MG63 (cell line): ENCODE measurements at regions not wholly inside any gene's neighbourhood (a gene's known extent, or its start where the extent isn't known, plus 50 kb on each side); places are given as distances from the start of the nearest gene placed in this dataset.

Experiments used
- DNase-seq: peaks from one replicate; pipeline ENCODE4 v3.0.0-alpha.2; 2020
- H3K27me3 ChIP-seq: fragments of 250-450 bp; sonication (Bioruptor Pico); 2 replicates; pipeline ENCODE4 v1.5.1; 2020; ENCODE audit warnings: mild to moderate bottlenecking, moderate library complexity
- H3K36me3 ChIP-seq: fragments of 250-450 bp; sonication (Bioruptor Pico); 2 replicates; pipeline ENCODE4 v1.5.1; 2020; ENCODE audit warnings: mild to moderate bottlenecking, moderate library complexity
- H3K4me3 ChIP-seq: fragments of 250-450 bp; sonication (Bioruptor Pico); 2 replicates; pipeline ENCODE4 v1.5.1; 2020; ENCODE audit warnings: mild to moderate bottlenecking, moderate library complexity
- H3K9me3 ChIP-seq: fragments of 250-450 bp; sonication (Bioruptor Pico); 2 replicates; pipeline ENCODE4 v1.5.1; 2020; ENCODE audit warnings: mild to moderate bottlenecking, moderate library complexity

GRCh38 chr3:78421247-78421966 lies 1346.4 kb downstream of the ROBO1 start:
- H3K36me3 ChIP-seq: no peaks in the 10 kb centered on the region
- no peaks in the 10 kb centered on the region for H3K9me3 ChIP-seq
- H3K4me3 ChIP-seq: no peak overlapping the region
- H3K27me3 ChIP-seq: no peaks in the 10 kb centered on the region
- DNase-seq: no peak

GRCh38 chr3:78424656-78425055 lies 1343.1 kb downstream of the ROBO1 start:
- DNase-seq: no peak
- Histone ChIP-seq H3K4me3 (no peak overlapping the region), H3K9me3 (no peaks in the 10 kb centered on the region), H3K36me3 (no peaks in the 10 kb centered on the region), H3K27me3 (no peaks in the 10 kb centered on the region)

- Histone ChIP-seq H3K36me3 (no peaks in the 10 kb centered on the region), H3K27me3 (no peaks in the 10 kb centered on the region), H3K4me3 (no peak overlapping the region), H3K9me3 (no peaks in the 10 kb centered on the region)
- no peak for DNase-seq
Observed at GRCh38 chr3:78426454-78426853, 1341.3 kb downstream of the ROBO1 start.

GRCh38 chr3:78427303-78427702 lies 1340.5 kb downstream of the ROBO1 start:
- no peaks in the 10 kb centered on the region for H3K9me3 ChIP-seq
- no peaks in the 10 kb centered on the region for H3K27me3 ChIP-seq
- H3K36me3 ChIP-seq: no peaks in the 10 kb centered on the region
- no peak overlapping the region for H3K4me3 ChIP-seq
- DNase-seq: no peak

- Histone ChIP-seq H3K9me3 (no peaks in the 10 kb centered on the region), H3K4me3 (no peak overlapping the region), H3K36me3 (no peaks in the 10 kb centered on the region), H3K27me3 (no peaks in the 10 kb centered on the region)
- DNase-seq: no peak
Observed at GRCh38 chr3:78430741-78431140, 1337.1 kb downstream of the ROBO1 start.

- no peak for DNase-seq
- no peaks in the 10 kb centered on the region for H3K9me3 ChIP-seq
- no peaks in the 10 kb centered on the region for H3K36me3 ChIP-seq
- H3K4me3 ChIP-seq: no peak overlapping the region
- no peaks in the 10 kb centered on the region for H3K27me3 ChIP-seq
Observed at GRCh38 chr3:78434801-78435200, 1333.0 kb downstream of the ROBO1 start.

- Histone ChIP-seq H3K27me3 (no peaks in the 10 kb centered on the region), H3K4me3 (no peak overlapping the region), H3K36me3 (no peaks in the 10 kb centered on the region), H3K9me3 (no peaks in the 10 kb centered on the region)
- DNase-seq: no peak
Observed at GRCh38 chr3:78455166-78455565, 1312.6 kb downstream of the ROBO1 start.

- no peaks in the 10 kb centered on the region for H3K9me3 ChIP-seq
- no peak overlapping the region for H3K4me3 ChIP-seq
- no peaks in the 10 kb centered on the region for H3K36me3 ChIP-seq
- DNase-seq: no peak
- H3K27me3 ChIP-seq: no peaks in the 10 kb centered on the region
Observed at GRCh38 chr3:78455712-78456433, 1311.9 kb downstream of the ROBO1 start.

GRCh38 chr3:78459796-78460195 lies 1308.0 kb downstream of the ROBO1 start:
- no peak overlapping the region for H3K4me3 ChIP-seq
- no peak for DNase-seq

GRCh38 chr3:78462021-78462420 lies 1305.8 kb downstream of the ROBO1 start:
- no peaks in the 10 kb centered on the region for H3K9me3 ChIP-seq
- no peaks in the 10 kb centered on the region for H3K27me3 ChIP-seq
- no peak for DNase-seq
- no peak overlapping the region for H3K4me3 ChIP-seq
- no peaks in the 10 kb centered on the region for H3K36me3 ChIP-seq

More at GRCh38 chr3:78459796-78460195, 1308.0 kb downstream of the ROBO1 start:
- no peaks in the 10 kb centered on the region for H3K27me3 ChIP-seq
- H3K36me3 ChIP-seq: no peaks in the 10 kb centered on the region
- no peaks in the 10 kb centered on the region for H3K9me3 ChIP-seq

- DNase-seq: no peak
- no peak overlapping the region for H3K4me3 ChIP-seq
- no peaks in the 10 kb centered on the region for H3K36me3 ChIP-seq
- H3K9me3 ChIP-seq: no peaks in the 10 kb centered on the region
- H3K27me3 ChIP-seq: no peaks in the 10 kb centered on the region
Observed at GRCh38 chr3:78476076-78476475, 1291.7 kb downstream of the ROBO1 start.

GRCh38 chr3:78481050-78481449 lies 1286.7 kb downstream of the ROBO1 start:
- H3K36me3 ChIP-seq: no peaks in the 10 kb centered on the region
- H3K4me3 ChIP-seq: no peak overlapping the region

GRCh38 chr3:78483090-78483489 lies 1284.7 kb downstream of the ROBO1 start:
- H3K9me3 ChIP-seq: no peaks in the 10 kb centered on the region
- no peak overlapping the region for H3K4me3 ChIP-seq
- H3K27me3 ChIP-seq: no peaks in the 10 kb centered on the region
- DNase-seq: no peak
- no peaks in the 10 kb centered on the region for H3K36me3 ChIP-seq

More at GRCh38 chr3:78481050-78481449, 1286.7 kb downstream of the ROBO1 start:
- H3K27me3 ChIP-seq: no peaks in the 10 kb centered on the region
- H3K9me3 ChIP-seq: no peaks in the 10 kb centered on the region
- no peak for DNase-seq

- DNase-seq: no peak
- Histone ChIP-seq H3K27me3 (no peaks in the 10 kb centered on the region), H3K9me3 (no peaks in the 10 kb centered on the region), H3K4me3 (no peak overlapping the region), H3K36me3 (no peaks in the 10 kb centered on the region)
Observed at GRCh38 chr3:78494851-78495250, 1272.9 kb downstream of the ROBO1 start.

GRCh38 chr3:78495301-78495700 lies 1272.5 kb downstream of the ROBO1 start:
- no peak for DNase-seq
- H3K27me3 ChIP-seq: no peaks in the 10 kb centered on the region
- H3K36me3 ChIP-seq: no peaks in the 10 kb centered on the region
- no peaks in the 10 kb centered on the region for H3K9me3 ChIP-seq
- H3K4me3 ChIP-seq: no peak overlapping the region

- no peak for DNase-seq
- no peaks in the 10 kb centered on the region for H3K9me3 ChIP-seq
- no peaks in the 10 kb centered on the region for H3K27me3 ChIP-seq
- no peaks in the 10 kb centered on the region for H3K36me3 ChIP-seq
- no peak overlapping the region for H3K4me3 ChIP-seq
Observed at GRCh38 chr3:78496501-78496900, 1271.3 kb downstream of the ROBO1 start.

- no peak for DNase-seq
- H3K36me3 ChIP-seq: no peaks in the 10 kb centered on the region
- no peaks in the 10 kb centered on the region for H3K27me3 ChIP-seq
- no peak overlapping the region for H3K4me3 ChIP-seq
- H3K9me3 ChIP-seq: no peaks in the 10 kb centered on the region
Observed at GRCh38 chr3:78497021-78497420, 1270.8 kb downstream of the ROBO1 start.

- no peaks in the 10 kb centered on the region for H3K9me3 ChIP-seq
- no peak for DNase-seq
- no peaks in the 10 kb centered on the region for H3K36me3 ChIP-seq
Observed at GRCh38 chr3:78497767-78498166, 1270.0 kb downstream of the ROBO1 start.

More at GRCh38 chr3:78497767-78498166, 1270.0 kb downstream of the ROBO1 start:
- Histone ChIP-seq H3K27me3 (no peaks in the 10 kb centered on the region), H3K4me3 (no peak overlapping the region)
